Glutamatergic neuron (in vitro differentiated cells): ENCODE measurements at regions not wholly inside any gene's neighbourhood (a gene's known extent, or its start where the extent isn't known, plus 50 kb on each side); places are given as distances from the start of the nearest gene placed in this dataset.
A peak's percentile ranks its signal among the peaks of the same experiment; 100 is the strongest.

Source experiments
- DNase-seq: peaks from one replicate; pipeline ENCODE4 v3.0.0; 2022
- H3K27ac Mint-ChIP-seq: one replicate; pipeline ENCODE4 v1.8.0; 2020; ENCODE audit warnings: mild to moderate bottlenecking, mixed read lengths, inconsistent platforms; ENCODE audit not compliant: unreplicated experiment
- H3K27me3 Mint-ChIP-seq: one replicate; pipeline ENCODE4 v1.8.0; 2020; ENCODE audit warnings: mild to moderate bottlenecking, moderate library complexity, mixed read lengths, inconsistent platforms; ENCODE audit not compliant: unreplicated experiment
- H3K36me3 Mint-ChIP-seq: one replicate; pipeline ENCODE4 v1.8.0; 2020; ENCODE audit warnings: mild to moderate bottlenecking, mixed read lengths, inconsistent platforms; ENCODE audit not compliant: unreplicated experiment
- H3K4me1 Mint-ChIP-seq: one replicate; pipeline ENCODE4 v1.8.0; 2020; ENCODE audit warnings: mild to moderate bottlenecking, low read depth, mixed read lengths, inconsistent platforms; ENCODE audit not compliant: unreplicated experiment
- H3K4me3 Mint-ChIP-seq: one replicate; pipeline ENCODE4 v1.8.0; 2020; ENCODE audit warnings: mild to moderate bottlenecking, mixed read lengths, inconsistent platforms; ENCODE audit not compliant: unreplicated experiment
- H3K9me3 Mint-ChIP-seq: one replicate; pipeline ENCODE4 v1.8.0; 2020; ENCODE audit warnings: mild to moderate bottlenecking, moderate library complexity, mixed read lengths, inconsistent platforms; ENCODE audit not compliant: unreplicated experiment
- TF ChIP-seq, protein P1 (sequence below): fragments of 200-600 bp; sonication (generic); IDR thresholded peaks from one replicate; pipeline ENCODE4 v1.5.0; 2021; ENCODE audit not compliant: partially characterized antibody, unreplicated experiment

DNA sequence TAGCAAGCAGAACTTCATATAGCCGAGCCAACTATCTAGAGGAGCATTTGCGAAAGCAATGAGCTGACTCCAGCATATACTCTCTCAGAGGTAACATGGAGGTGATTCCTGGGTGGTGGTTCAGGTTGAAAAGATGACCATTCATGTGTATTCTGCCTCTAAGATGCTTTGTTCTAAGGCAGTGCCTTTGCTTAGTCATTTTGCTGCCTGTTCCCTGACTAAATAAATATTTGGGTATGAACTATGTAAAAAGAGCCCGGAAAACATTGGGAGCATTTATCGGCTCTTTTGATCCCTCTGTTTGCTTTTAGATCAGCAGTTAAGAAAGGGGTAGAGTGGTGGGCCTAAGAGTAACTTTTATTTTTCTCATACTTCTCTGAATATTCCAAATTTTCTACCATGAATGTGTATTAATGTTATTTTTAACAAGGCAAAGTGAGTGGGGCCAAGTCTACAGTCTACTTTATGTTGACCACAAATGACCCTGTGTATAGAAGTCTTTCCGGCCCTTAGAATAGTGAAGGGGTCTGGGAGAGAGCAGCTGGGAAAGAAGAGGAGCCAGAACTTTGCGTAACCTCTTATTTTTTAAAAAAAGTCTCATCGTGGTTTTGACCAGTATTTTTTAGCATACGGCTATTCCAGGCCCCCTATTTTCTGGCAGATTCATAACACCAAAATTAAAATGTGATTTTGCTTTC is 206.5 kb upstream of the EYA4 start:
- Mint-ChIP-seq H3K27ac (no peak overlapping the region), H3K4me1 (no peaks in the 10 kb centered on the region), H3K36me3 (no peaks in the 10 kb centered on the region), H3K27me3 (no peaks in the 10 kb centered on the region), H3K4me3 (no peak overlapping the region), H3K9me3 (peaks cover under 1% of the 10 kb centered on the region)
- no peak for DNase-seq
- TF ChIP-seq, protein P1, sequence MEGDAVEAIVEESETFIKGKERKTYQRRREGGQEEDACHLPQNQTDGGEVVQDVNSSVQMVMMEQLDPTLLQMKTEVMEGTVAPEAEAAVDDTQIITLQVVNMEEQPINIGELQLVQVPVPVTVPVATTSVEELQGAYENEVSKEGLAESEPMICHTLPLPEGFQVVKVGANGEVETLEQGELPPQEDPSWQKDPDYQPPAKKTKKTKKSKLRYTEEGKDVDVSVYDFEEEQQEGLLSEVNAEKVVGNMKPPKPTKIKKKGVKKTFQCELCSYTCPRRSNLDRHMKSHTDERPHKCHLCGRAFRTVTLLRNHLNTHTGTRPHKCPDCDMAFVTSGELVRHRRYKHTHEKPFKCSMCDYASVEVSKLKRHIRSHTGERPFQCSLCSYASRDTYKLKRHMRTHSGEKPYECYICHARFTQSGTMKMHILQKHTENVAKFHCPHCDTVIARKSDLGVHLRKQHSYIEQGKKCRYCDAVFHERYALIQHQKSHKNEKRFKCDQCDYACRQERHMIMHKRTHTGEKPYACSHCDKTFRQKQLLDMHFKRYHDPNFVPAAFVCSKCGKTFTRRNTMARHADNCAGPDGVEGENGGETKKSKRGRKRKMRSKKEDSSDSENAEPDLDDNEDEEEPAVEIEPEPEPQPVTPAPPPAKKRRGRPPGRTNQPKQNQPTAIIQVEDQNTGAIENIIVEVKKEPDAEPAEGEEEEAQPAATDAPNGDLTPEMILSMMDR: no peak

DNA sequence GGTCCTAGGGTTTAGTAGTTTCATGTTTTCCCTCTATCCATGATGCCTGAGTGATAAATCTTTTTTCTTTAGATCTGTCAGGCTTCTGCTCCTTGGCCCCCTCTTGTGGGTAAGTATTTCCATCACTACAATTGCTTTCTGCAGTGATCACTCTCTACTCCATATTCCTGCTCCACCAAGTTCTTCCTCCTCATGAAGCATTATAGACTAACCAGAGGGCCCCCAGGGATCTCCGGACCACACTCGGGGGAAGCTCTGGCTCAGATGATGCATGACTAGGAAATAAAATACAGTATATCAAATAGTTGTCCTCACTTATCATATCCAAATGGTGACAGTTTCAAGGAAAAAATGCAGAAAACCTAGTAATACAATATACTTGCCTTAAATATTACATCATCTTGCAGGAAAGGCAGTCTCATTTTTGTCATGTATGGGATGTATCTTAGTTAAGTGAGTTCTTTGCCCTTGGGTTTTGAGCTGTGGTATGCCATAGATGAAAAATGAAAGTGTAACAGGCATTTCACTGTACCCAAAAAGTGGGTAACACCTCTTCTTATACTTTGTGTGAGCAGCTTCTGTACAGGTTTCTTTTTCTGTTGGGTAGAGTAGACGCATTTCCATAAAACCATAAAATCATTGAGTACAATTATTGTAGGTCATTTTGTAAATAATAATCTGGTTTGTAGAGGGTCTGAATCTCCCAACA is 200.9 kb upstream of the EYA4 start:
- TF ChIP-seq, protein P1: peak; percentile 37
- Mint-ChIP-seq H3K36me3 (no peaks in the 10 kb centered on the region), H3K9me3 (no peaks in the 10 kb centered on the region), H3K27me3 (no peaks in the 10 kb centered on the region), H3K4me1 (no peaks in the 10 kb centered on the region), H3K27ac (no peak overlapping the region), H3K4me3 (no peak overlapping the region)
- DNase-seq: no peak

DNA sequence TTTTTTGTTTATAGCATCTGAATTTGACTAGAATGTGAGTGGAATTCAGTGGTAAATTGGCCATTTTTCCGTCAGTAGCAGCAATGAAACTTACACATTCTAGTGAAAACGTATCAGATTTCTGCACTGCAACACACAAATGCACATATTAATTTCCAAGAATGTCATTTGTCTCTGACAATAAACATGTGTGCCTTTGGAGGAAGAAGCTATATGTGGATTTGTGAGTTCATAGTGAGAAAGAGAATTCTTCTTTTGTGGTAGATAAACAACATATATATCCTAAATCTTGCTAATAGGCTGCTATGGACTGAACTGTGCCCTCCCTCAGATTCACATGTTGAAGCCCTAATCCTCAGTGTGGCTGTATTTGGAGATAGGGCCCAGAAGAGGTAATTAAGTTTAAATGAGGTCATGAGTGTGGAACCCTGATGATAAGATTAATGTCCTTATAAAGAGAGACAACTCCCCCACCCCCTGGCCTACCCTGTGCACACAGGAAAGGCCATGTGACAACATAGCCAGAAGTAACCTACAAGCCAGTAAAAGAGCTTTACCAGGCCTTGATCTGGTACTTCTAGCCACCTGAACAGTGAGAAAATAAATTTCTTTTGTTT is 200.2 kb upstream of the EYA4 start:
- Mint-ChIP-seq H3K4me1 (no peaks in the 10 kb centered on the region), H3K27ac (no peak overlapping the region), H3K27me3 (no peaks in the 10 kb centered on the region), H3K4me3 (no peak overlapping the region), H3K36me3 (no peaks in the 10 kb centered on the region), H3K9me3 (no peaks in the 10 kb centered on the region)
- TF ChIP-seq, protein P1: no peak
- no peak for DNase-seq

DNA sequence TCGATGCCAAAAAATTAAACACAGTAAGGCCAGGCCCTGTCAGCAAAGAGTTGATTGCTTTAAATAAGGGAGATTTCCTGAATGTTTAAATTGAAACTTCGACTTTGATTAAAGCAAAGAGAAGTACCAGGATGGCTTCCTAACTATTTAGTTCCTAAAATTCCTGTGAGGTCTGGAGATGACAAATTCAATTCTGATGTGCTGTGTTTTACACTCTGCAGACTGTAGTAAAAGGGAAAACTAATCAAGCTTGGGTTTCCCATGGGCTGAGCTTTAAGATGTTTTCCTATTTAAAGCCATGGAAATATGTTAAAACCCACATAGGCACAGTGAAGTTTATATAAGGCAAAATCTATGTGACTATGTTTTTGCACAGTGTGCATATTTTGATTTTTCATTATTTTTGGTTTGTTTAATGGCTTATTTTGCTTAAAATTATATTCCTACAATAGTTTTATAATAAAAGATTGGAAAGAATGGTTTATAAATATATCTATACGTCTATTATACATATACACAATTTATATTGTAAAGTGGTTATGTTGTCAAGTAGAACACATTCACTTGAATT is 198.5 kb upstream of the EYA4 start:
- TF ChIP-seq, protein P1: no peak

More for the DNA sequence above, 198.5 kb upstream of the EYA4 start:
- no peaks in the 10 kb centered on the region for H3K36me3 Mint-ChIP-seq
- no peaks in the 10 kb centered on the region for H3K4me1 Mint-ChIP-seq
- no peak overlapping the region for H3K27ac Mint-ChIP-seq
- H3K9me3 Mint-ChIP-seq: no peaks in the 10 kb centered on the region
- no peaks in the 10 kb centered on the region for H3K27me3 Mint-ChIP-seq
- no peak overlapping the region for H3K4me3 Mint-ChIP-seq
- no peak for DNase-seq
